Cardiac fibroblast (primary cell): ENCODE measurements at regions not wholly inside any gene's neighbourhood (a gene's known extent, or its start where the extent isn't known, plus 50 kb on each side); places are given as distances from the start of the nearest gene placed in this dataset.

ENCODE experiments used
- DNase-seq, 2 donors: peaks; one replicate each; pipeline versions ENCODE4 v3.0.0 to v3.0.0-alpha.2; 2010; ENCODE audit warnings: low read depth in 2 of 2
- H3K4me3 ChIP-seq, 2 donors: replicated peaks in 1 of 2; 1 replicate in 1 of 2; 2 replicates in 1 of 2; pipeline ENCODE4 v1.5.1; 2011; ENCODE audit warnings: low read depth in 2 of 2, low read length in 2 of 2, mild to moderate bottlenecking in 2 of 2, moderate library complexity in 1 of 2
- TF ChIP-seq, protein P1 (sequence below): IDR thresholded peaks from one replicate; pipeline ENCODE4 v1.5.1; 2011; ENCODE audit warnings: low read depth, mild to moderate bottlenecking, low read length, inconsistent platforms

DNA sequence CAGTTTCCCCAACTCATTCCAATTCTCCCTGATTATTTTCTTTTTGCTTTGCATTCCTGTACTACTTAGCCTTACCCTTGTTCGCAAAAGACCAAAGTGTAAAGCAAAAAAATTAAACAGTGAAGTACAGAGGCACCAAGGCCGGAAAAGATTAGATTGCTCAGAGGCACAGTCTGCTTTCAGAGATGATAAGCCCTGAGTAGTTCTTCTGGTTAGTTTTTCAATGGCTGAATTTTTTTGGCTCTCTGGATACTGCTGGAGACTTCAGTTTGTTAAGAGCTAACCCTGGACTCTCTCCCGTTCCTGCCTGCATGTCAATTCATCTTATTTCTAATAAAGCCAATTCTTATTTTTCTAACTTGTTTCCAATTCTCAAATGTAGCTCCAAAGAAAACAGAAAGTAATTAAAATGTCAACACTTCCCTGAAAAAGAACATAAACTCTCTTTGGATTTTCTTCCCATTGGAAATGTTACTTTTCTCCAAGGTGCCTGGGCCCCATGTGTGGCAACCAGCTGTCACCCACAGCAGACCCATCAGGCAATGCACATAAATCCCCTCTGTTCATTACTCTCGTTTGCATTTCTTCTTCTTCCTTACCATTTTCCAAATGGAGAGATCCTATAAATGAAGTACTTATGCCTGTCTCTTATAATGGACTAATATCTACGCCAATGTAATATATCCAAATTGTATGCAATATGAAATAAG is 142.8 kb downstream of the BTG1 start:
- peak in 1 of 2 donors; percentile 61 for DNase-seq
- TF ChIP-seq, protein P1, sequence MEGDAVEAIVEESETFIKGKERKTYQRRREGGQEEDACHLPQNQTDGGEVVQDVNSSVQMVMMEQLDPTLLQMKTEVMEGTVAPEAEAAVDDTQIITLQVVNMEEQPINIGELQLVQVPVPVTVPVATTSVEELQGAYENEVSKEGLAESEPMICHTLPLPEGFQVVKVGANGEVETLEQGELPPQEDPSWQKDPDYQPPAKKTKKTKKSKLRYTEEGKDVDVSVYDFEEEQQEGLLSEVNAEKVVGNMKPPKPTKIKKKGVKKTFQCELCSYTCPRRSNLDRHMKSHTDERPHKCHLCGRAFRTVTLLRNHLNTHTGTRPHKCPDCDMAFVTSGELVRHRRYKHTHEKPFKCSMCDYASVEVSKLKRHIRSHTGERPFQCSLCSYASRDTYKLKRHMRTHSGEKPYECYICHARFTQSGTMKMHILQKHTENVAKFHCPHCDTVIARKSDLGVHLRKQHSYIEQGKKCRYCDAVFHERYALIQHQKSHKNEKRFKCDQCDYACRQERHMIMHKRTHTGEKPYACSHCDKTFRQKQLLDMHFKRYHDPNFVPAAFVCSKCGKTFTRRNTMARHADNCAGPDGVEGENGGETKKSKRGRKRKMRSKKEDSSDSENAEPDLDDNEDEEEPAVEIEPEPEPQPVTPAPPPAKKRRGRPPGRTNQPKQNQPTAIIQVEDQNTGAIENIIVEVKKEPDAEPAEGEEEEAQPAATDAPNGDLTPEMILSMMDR, result no peak
- no peak overlapping the region for H3K4me3 ChIP-seq

DNA sequence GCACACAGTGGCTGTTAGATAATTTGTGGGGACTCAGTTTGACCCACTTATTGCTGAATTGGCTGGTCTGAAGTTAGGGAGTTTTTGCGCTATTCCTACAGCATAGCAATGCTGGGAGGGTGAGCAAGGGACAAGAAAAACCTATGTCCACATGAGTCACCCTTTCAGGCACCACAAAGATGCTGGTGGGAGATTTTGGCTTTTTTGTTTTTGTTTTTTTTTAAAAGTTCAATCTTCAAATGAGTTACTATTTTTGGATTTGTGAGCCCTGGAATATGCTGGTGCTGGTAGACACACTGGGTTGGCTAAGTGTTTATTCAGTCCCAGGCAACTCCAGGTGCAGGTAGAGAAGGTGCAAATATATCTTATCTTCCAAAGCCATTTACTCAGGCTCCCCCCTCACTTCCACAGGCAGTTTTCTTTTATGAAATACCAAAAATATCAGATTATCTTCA is 143.4 kb downstream of the BTG1 start:
- no peak for DNase-seq
- no peak overlapping the region for H3K4me3 ChIP-seq
- TF ChIP-seq, protein P1, result no peak

DNA sequence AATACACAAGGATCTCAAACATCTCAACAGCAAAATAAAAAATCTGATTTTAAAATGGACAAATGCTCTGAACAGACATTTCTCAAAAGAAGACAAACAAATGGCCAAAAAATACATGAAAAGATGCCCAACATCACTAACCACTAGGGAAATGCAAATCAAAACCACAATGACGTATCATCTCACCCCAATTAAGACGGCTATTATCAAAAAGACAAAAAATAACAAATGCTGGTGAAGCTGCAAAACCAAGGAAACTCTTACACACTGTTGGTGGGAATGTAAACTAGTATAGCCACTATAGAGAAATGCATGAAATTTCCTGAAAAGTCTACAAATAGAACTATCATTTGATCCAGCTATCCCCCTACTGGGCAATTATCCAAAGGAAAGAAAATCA is 145.0 kb downstream of the BTG1 start:
- TF ChIP-seq, protein P1, result no peak
- no peak for DNase-seq

DNA sequence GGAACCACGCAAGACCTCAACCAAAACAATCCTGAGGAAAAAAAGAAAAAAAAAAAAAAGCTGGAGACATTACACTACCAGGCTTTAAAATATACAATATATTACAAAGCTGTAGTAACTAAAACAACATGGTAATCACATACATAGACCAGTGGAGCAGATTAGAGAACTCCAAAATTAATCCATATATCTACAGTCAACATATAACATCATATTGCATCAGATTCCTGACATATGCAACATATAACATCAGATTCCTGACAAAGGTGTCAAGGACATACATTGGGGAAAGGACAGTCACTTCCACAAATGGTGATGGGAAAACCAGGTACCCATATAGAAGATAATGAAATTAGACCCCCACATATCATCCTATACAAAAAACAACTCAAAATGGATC is 145.8 kb downstream of the BTG1 start:
- no peak for DNase-seq
- TF ChIP-seq, protein P1, result no peak
- H3K4me3 ChIP-seq, result no peak overlapping the region

More for the DNA sequence above, 145.0 kb downstream of the BTG1 start:
- H3K4me3 ChIP-seq, result no peak overlapping the region

DNA sequence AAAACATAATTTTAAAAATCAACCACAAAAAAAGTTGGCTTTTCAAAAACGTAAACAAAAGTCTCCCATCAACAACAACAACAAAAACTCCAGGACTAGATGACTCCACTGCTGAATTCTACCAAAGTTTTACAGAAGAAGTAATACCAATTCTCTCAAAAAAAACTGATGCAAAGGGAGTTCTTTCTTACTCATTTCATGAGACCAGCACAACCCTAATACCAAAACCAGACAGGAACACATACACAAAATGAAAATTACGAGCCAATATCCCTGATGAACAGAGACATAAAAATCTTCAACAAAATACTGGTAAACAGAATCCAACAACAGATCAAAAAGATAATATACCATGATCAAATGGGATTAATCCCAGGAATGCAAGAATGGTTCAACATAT is 147.3 kb downstream of the BTG1 start:
- no peak for DNase-seq

DNA sequence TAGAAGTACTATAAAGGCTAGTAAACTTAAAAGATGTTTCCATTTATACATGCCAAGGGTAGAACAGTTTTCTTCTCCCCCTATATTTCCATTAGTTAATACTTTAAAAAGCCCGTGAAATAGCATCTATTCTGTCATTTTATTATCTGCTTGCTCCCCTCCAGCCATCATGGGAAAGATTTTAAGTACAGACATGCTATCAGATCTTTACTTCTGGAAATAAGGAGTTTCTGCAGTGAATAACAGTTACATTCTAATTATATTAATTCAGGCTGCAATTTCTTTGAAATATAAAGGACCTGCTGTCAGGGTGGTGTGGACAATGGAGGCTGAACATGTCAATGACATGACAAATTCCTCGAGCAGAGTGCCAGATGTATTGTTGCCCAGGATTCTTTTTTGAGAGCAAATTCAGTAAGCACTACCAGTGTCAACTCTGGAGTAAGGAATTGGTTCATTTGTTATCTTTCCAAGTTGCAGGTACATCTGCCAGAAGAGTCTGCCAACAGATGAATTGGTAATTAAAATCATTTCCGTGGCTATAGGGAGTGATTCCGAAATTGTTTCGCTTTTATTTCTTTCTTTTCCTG is 151.3 kb downstream of the BTG1 start:
- no peak for DNase-seq
- TF ChIP-seq, protein P1, result no peak
- no peak overlapping the region for H3K4me3 ChIP-seq

More for the DNA sequence above, 147.3 kb downstream of the BTG1 start:
- TF ChIP-seq, protein P1, result no peak
- H3K4me3 ChIP-seq, result no peak overlapping the region
